K562 (cell line): ENCODE measurements at regions not wholly inside any gene's neighbourhood (a gene's known extent, or its start where the extent isn't known, plus 50 kb on each side); places are given as distances from the start of the nearest gene placed in this dataset.

ENCODE experiments used
- ATAC-seq: fragments of 200-7000 bp; cut with Tn5 transposase; 3 replicates; pipeline ENCODE4 v1.9.1; 2020; ENCODE audit warnings: moderate library complexity
- BruUV-seq: library from RNA; stranded (reverse); fragments of 400-500 nt; replicated peaks from 2 replicates; lab custom pipeline; 2021; lab: Mats Ljungman, UMichigan
- CTCF ChIA-PET: fragments of 300-600 bp; formaldehyde crosslinking; extraction: SDS; loops from one replicate; lab custom pipeline; 2021; ENCODE audit warnings: low intra/inter-chr PET ratio; lab: Yijun Ruan, JAX
- POLR2A ChIA-PET: fragments of 300-600, 350-650 bp; sonication (Branson Sonifier 250); formaldehyde crosslinking; extraction: SDS; loops from one replicate; lab custom pipeline; 2021; ENCODE audit warnings: antibody characterized with exemption, inconsistent platforms; lab: Yijun Ruan, JAX
- DNase-seq, 4 experiments: peaks; one replicate each; pipeline versions ENCODE4 v3.0.0 to v3.0.0-alpha.2; 2011 to 2018; ENCODE audit warnings: low spot score in 3 of 4, mixed read lengths in 3 of 4; ENCODE audit errors: extremely low read depth in 1 of 4
- FAIRE-seq: peaks from 2 replicates; lab custom pipeline; 2011; peaks lifted over from hg19 to GRCh38; lab: Jason Lieb, UNC
- H2AFZ ChIP-seq: 2 replicates; pipeline ENCODE4 v1.6.0; 2011; ENCODE audit warnings: low read depth, low read length, control low read depth, inconsistent platforms
- H3K27ac ChIP-seq: fragments of 200-600 bp; 3 replicates; pipeline ENCODE4 v1.8.0; 2011; ENCODE audit warnings: low read depth, mild to moderate bottlenecking, control low read depth, inconsistent platforms, low read length, moderate library complexity, mixed read lengths; ENCODE audit errors: extremely low read depth
- H3K27me3 ChIP-seq, 2 experiments: fragments of 300-600 bp in 1 of 2; 2 replicates in 1 of 2; 3 replicates in 1 of 2; pipeline versions ENCODE4 v1.6.0 to v1.8.0; 2011; ENCODE audit warnings: inconsistent platforms in 2 of 2, low read length in 2 of 2, mild to moderate bottlenecking in 1 of 2, mixed read lengths in 1 of 2, moderate library complexity in 1 of 2; ENCODE audit not compliant: control insufficient read depth in 2 of 2, insufficient read depth in 2 of 2
- H3K36me3 ChIP-seq: fragments of 300-600 bp; 3 replicates; pipeline ENCODE4 v1.8.0; 2011; ENCODE audit warnings: mild to moderate bottlenecking, low read length, inconsistent platforms; ENCODE audit not compliant: control insufficient read depth, insufficient read depth
- H3K4me1 ChIP-seq, 2 experiments: fragments of 200-600 bp in 1 of 2; replicated peaks in 1 of 2; 2 replicates in 1 of 2; 3 replicates in 1 of 2; pipeline versions ENCODE4 v1.5.1 to v1.8.0; 2011; ENCODE audit warnings: inconsistent platforms in 2 of 2, low read length in 2 of 2, mild to moderate bottlenecking in 1 of 2, mixed read lengths in 1 of 2, moderate library complexity in 1 of 2; ENCODE audit not compliant: control insufficient read depth in 2 of 2, insufficient read depth in 2 of 2
- H3K4me2 ChIP-seq: 2 replicates; pipeline ENCODE4 v1.6.1; 2011; ENCODE audit warnings: low read length, control low read depth, inconsistent platforms, mixed read lengths; ENCODE audit not compliant: insufficient read depth
- H3K4me3 ChIP-seq: fragments of 200-600 bp; sonication (generic), shearing (Covaris generic); 2 replicates; pipeline ENCODE4 v1.5.1; 2016; ENCODE audit warnings: control low read depth, inconsistent platforms
- H3K79me2 ChIP-seq: fragments of 200-600 bp; 3 replicates; pipeline ENCODE4 v1.8.0; 2011; ENCODE audit warnings: low read length, inconsistent platforms; ENCODE audit not compliant: control insufficient read depth, insufficient read depth
- H3K9ac ChIP-seq, 2 experiments: 2 replicates each; pipeline versions ENCODE4 v1.6.0 to v1.6.1; 2011; ENCODE audit warnings: low read depth in 2 of 2, low read length in 2 of 2, control low read depth in 1 of 2, inconsistent platforms in 1 of 2, mild to moderate bottlenecking in 1 of 2, mixed read lengths in 1 of 2; ENCODE audit not compliant: insufficient read depth in 1 of 2
- H3K9me1 ChIP-seq: one replicate; pipeline ENCODE4 v1.6.0; 2011; ENCODE audit warnings: inconsistent platforms, mild to moderate bottlenecking, low read length, moderate library complexity; ENCODE audit not compliant: control insufficient read depth, insufficient read depth
- H3K9me3 ChIP-seq: replicated peaks from 2 replicates; pipeline ENCODE4 v1.5.1; 2011; ENCODE audit warnings: low read depth, low read length, inconsistent platforms; ENCODE audit not compliant: control insufficient read depth, insufficient read depth
- H4K20me1 ChIP-seq: replicated peaks from 2 replicates; pipeline ENCODE4 v1.6.1; 2011; ENCODE audit warnings: low read length, inconsistent platforms, mixed read lengths; ENCODE audit not compliant: control insufficient read depth, insufficient read depth
- GABPB2 ChIP-seq: fragments of 250-450 bp; sonication (Bioruptor Pico); conservative IDR thresholded peaks from 2 replicates; pipeline ENCODE4 v1.5.1; 2021; ENCODE audit warnings: mild to moderate bottlenecking
- MAFK ChIP-seq: IDR thresholded peaks from 2 replicates; pipeline ENCODE4 v1.6.1; 2011; ENCODE audit warnings: low read length, improper control_type of control experiment
- PCBP2 ChIP-seq: fragments of 200-400 bp; formaldehyde crosslinking; IDR thresholded peaks from 2 replicates; pipeline ENCODE4 v1.6.1; 2018; ENCODE audit warnings: low read length, low read depth, mild to moderate bottlenecking, moderate library complexity; ENCODE audit not compliant: poor library complexity, severe bottlenecking
- SIN3B ChIP-seq: fragments of 450-650 bp; IDR thresholded peaks from 2 replicates; pipeline ENCODE4 v1.6.1; 2017; ENCODE audit warnings: low read depth, mild to moderate bottlenecking, moderate library complexity
- SMARCE1 ChIP-seq: fragments of 450-650 bp; IDR thresholded peaks from 2 replicates; pipeline ENCODE4 v1.7.1; 2016; ENCODE audit warnings: mild to moderate bottlenecking
- ZNF224 ChIP-seq: sonication (generic); formaldehyde crosslinking; IDR thresholded peaks from 2 replicates; pipeline ENCODE4 v1.8.0; 2022; ENCODE audit warnings: mild to moderate bottlenecking, missing genetic modification reagents
- ZNF316 ChIP-seq: fragments of 450-650 bp; IDR thresholded peaks from 2 replicates; pipeline ENCODE4 v1.6.1; 2016
- ZNF707 ChIP-seq: fragments of 250-450 bp; sonication (Bioruptor Pico); conservative IDR thresholded peaks from 2 replicates; pipeline ENCODE4 v1.8.0; 2022; ENCODE audit warnings: inconsistent platforms, mild to moderate bottlenecking, moderate library complexity
- WGBS: fragments of 100-300 bp; shearing (Covaris generic); methylation state at CpG from one replicate; pipeline ENCODE4 v1.1.6; 2016; ENCODE audit warnings: low coverage, mixed read lengths; ENCODE audit not compliant: insufficient coverage; ENCODE audit errors: missing lambda C conversion rate; 5-methylcytosine and 5-hydroxymethylcytosine counted together
- in situ Hi-C: fragments of 300-500 bp; cut with MboI; formaldehyde crosslinking; loops from 4 replicates; pipeline ENCODE4 v1.15.0; 2018; ENCODE audit warnings: inconsistent platforms, mixed read lengths
- intact Hi-C: fragments of 100-400 bp; cut with micrococcal nuclease; formaldehyde crosslinking; loops from 2 replicates; pipeline ENCODE4 v1.14.2; 2022
- TF ChIP-seq, protein P1 (sequence below): sonication (generic); formaldehyde crosslinking; IDR thresholded peaks from 2 replicates; pipeline ENCODE4 v1.8.0; 2023; ENCODE audit warnings: mild to moderate bottlenecking, missing genetic modification reagents
- TF ChIP-seq, protein P2 (sequence below): fragments of 450-650 bp; formaldehyde crosslinking; IDR thresholded peaks from 2 replicates; pipeline ENCODE4 v1.4.0; 2020; ENCODE audit warnings: mild to moderate bottlenecking
- TF ChIP-seq, protein P3 (sequence below): fragments of 450-650 bp; IDR thresholded peaks from 2 replicates; pipeline ENCODE4 v1.7.1; 2018; ENCODE audit warnings: mild to moderate bottlenecking, low read depth; ENCODE audit not compliant: partially characterized antibody

DNA sequence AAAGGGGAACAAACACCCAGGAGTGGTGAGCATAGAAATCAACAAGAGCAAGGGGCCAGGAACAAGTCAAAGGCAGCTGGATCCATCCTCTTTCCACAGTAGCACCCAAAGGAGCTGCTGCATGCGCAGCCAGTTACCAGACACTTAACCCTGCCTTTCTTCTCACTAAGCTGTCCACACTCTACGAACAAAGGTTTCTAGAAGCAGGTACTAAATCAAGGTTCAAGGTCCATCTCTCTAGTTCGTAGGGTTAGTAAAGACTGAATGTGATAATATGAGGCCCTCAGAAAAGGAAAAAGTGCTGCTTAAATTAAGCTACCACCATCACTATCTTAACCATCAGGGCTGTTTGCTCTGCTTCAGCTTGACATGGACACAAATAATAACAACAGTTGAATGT, 121.2 kb upstream of the NIPBL start:
- Histone ChIP-seq H3K4me1 (no peaks in the 10 kb centered on the region), H3K27ac (no peak overlapping the region), H3K79me2 (no peaks in the 10 kb centered on the region), H4K20me1 (no peaks in the 10 kb centered on the region), H3K4me3 (no peak overlapping the region), H3K27me3 (peaks cover 2 to 9% of the 10 kb centered on the region in 2 experiments; a peak in 3 of 5 replicates), H3K9ac (no peak overlapping the region), H3K36me3 (no peaks in the 10 kb centered on the region), H3K4me2 (no peak overlapping the region), H2AFZ (no peak overlapping the region), H3K9me3 (no peaks in the 10 kb centered on the region), H3K9me1 (no peaks in the 10 kb centered on the region)
- DNase-seq (no peak), FAIRE-seq (no peak), ATAC-seq (no peak)
- ChIA-PET POLR2A (interaction anchor here (1.3 to 1.9 kb wide), 3 partner anchors 10 to 13 kb away, joined by 4 to 5 read pairs (median 5); no protein-coding TSS in a partner anchor), CTCF (no interaction called here)
- in situ Hi-C loops (no loop called here), intact Hi-C loops (no loop called here)
- BruUV-seq = no TSS peak
- TF ChIP-seq SIN3B (no peak), ZNF316 (no peak)
- WGBS = 0% methylated on average over 3 of the region's 3 CpGs

DNA sequence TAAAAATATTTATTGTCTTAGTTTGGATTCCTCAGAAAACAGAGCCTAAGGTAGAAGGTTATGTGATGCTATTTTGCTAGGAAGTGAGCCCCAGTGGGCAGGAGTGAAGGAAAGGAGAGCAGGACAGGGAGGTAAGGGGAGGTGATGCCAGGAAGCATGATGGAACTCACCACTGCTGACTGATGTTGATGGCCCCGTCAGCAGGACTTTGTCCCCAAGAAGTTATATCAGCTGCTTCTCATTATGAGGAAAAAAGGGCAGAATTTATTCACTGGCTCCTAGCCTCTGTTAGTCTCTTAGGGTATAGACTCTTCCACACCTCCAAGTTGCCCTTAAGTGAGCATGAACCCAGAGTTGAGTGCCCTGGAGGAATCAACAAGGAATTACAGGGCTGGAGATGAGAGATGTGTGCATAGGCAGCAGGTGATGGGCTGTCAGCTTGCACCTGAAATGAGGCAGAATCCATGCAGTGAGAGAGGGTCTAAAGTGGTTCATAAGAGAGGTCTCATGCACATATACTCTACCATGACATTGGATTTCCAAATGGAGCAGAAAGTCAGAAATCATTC, 120.6 kb upstream of the NIPBL start:
- Histone ChIP-seq H3K9ac (no peak overlapping the region), H2AFZ (no peak overlapping the region), H3K9me1 (no peaks in the 10 kb centered on the region), H3K27me3 (peaks cover 2 to 9% of the 10 kb centered on the region in 2 experiments; a peak in 3 of 5 replicates), H3K4me3 (no peak overlapping the region), H3K79me2 (no peaks in the 10 kb centered on the region), H3K27ac (no peak overlapping the region), H4K20me1 (no peaks in the 10 kb centered on the region), H3K9me3 (no peaks in the 10 kb centered on the region), H3K36me3 (no peaks in the 10 kb centered on the region), H3K4me1 (no peaks in the 10 kb centered on the region), H3K4me2 (no peak overlapping the region)
- CTCF ChIA-PET = no interaction called here
- DNase-seq (no peak), ATAC-seq (no peak), FAIRE-seq (no peak)
- in situ Hi-C loops = no loop called here
- no TSS peak for BruUV-seq
- intact Hi-C loops = no loop called here
- POLR2A ChIA-PET = interaction anchor here (1.3 to 1.5 kb wide), 2 partner anchors 11 to 12 kb away, joined by 4 to 5 read pairs; no protein-coding TSS in a partner anchor
- WGBS = 0% methylated on average over 1 of the region's 1 CpG
- TF ChIP-seq, protein P1, sequence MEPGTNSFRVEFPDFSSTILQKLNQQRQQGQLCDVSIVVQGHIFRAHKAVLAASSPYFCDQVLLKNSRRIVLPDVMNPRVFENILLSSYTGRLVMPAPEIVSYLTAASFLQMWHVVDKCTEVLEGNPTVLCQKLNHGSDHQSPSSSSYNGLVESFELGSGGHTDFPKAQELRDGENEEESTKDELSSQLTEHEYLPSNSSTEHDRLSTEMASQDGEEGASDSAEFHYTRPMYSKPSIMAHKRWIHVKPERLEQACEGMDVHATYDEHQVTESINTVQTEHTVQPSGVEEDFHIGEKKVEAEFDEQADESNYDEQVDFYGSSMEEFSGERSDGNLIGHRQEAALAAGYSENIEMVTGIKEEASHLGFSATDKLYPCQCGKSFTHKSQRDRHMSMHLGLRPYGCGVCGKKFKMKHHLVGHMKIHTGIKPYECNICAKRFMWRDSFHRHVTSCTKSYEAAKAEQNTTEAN = no peak
- TF ChIP-seq SMARCE1 (no peak), MAFK (no peak), ZNF224 (CRISPR knock-in tag) (no peak), PCBP2 (no peak), ZNF707 (CRISPR knock-in tag) (no peak), GABPB2 (CRISPR knock-in tag) (no peak)
- TF ChIP-seq, protein P2, sequence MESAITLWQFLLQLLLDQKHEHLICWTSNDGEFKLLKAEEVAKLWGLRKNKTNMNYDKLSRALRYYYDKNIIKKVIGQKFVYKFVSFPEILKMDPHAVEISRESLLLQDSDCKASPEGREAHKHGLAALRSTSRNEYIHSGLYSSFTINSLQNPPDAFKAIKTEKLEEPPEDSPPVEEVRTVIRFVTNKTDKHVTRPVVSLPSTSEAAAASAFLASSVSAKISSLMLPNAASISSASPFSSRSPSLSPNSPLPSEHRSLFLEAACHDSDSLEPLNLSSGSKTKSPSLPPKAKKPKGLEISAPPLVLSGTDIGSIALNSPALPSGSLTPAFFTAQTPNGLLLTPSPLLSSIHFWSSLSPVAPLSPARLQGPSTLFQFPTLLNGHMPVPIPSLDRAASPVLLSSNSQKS = no peak
- TF ChIP-seq, protein P3, sequence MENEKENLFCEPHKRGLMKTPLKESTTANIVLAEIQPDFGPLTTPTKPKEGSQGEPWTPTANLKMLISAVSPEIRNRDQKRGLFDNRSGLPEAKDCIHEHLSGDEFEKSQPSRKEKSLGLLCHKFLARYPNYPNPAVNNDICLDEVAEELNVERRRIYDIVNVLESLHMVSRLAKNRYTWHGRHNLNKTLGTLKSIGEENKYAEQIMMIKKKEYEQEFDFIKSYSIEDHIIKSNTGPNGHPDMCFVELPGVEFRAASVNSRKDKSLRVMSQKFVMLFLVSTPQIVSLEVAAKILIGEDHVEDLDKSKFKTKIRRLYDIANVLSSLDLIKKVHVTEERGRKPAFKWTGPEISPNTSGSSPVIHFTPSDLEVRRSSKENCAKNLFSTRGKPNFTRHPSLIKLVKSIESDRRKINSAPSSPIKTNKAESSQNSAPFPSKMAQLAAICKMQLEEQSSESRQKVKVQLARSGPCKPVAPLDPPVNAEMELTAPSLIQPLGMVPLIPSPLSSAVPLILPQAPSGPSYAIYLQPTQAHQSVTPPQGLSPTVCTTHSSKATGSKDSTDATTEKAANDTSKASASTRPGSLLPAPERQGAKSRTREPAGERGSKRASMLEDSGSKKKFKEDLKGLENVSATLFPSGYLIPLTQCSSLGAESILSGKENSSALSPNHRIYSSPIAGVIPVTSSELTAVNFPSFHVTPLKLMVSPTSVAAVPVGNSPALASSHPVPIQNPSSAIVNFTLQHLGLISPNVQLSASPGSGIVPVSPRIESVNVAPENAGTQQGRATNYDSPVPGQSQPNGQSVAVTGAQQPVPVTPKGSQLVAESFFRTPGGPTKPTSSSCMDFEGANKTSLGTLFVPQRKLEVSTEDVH = no peak
